ENCODE measurements at regions not wholly inside any gene's neighbourhood (a gene's known extent, or its start where the extent isn't known, plus 50 kb on each side); places are given as distances from the start of the nearest gene placed in this dataset.

- Histone ChIP-seq H3K36me3 (ENCODE audit: control insufficient read depth in 2 of 3, insufficient read depth in 3 of 3, low read length in 3 of 3) (no peaks in the 10 kb centered on the region), H3K4me3 (ENCODE audit: low read length in 3 of 3) (no peak overlapping the region), H3K27ac (ENCODE audit: low read depth in 2 of 2, low read length in 2 of 2) (no peak overlapping the region), H3K9ac (ENCODE audit: low read length in 3 of 3) (no peak overlapping the region), H3K27me3 (ENCODE audit: control insufficient read depth, insufficient read depth, low read length) (no peaks in the 10 kb centered on the region), H3K4me1 (ENCODE audit: control insufficient read depth in 2 of 3, insufficient read depth in 2 of 3, low read depth in 1 of 3, low read length in 3 of 3) (peaks cover 0 to 3% (median 2%) of the 10 kb centered on the region in 3 donors), H3K9me3 (ENCODE audit: control insufficient read depth in 2 of 3, insufficient read depth in 1 of 3, low read length in 3 of 3) (no peaks in the 10 kb centered on the region)
- TF ChIP-seq, protein P1, sequence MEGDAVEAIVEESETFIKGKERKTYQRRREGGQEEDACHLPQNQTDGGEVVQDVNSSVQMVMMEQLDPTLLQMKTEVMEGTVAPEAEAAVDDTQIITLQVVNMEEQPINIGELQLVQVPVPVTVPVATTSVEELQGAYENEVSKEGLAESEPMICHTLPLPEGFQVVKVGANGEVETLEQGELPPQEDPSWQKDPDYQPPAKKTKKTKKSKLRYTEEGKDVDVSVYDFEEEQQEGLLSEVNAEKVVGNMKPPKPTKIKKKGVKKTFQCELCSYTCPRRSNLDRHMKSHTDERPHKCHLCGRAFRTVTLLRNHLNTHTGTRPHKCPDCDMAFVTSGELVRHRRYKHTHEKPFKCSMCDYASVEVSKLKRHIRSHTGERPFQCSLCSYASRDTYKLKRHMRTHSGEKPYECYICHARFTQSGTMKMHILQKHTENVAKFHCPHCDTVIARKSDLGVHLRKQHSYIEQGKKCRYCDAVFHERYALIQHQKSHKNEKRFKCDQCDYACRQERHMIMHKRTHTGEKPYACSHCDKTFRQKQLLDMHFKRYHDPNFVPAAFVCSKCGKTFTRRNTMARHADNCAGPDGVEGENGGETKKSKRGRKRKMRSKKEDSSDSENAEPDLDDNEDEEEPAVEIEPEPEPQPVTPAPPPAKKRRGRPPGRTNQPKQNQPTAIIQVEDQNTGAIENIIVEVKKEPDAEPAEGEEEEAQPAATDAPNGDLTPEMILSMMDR (IDR thresholded peaks at IDR 0.05; ENCODE audit: borderline replicate concordance, extremely low read depth, insufficient read depth) = no peak
- intact Hi-C loops (cut with DNase I) = no loop called here
- DNase-seq (peak in 1 of 5 donors; percentile 54), FAIRE-seq (no peak)
Measured at GRCh38 chr19:29410601-29411000, 115.2 kb upstream of the VSTM2B start.

- TF ChIP-seq, protein P1 (IDR thresholded peaks at IDR 0.05; ENCODE audit: borderline replicate concordance, extremely low read depth, insufficient read depth) = no peak
- Histone ChIP-seq H3K9ac (ENCODE audit: low read length in 3 of 3) (no peak overlapping the region), H3K4me1 (ENCODE audit: control insufficient read depth in 2 of 3, insufficient read depth in 2 of 3, low read depth in 1 of 3, low read length in 3 of 3) (peaks cover 0 to 3% (median 2%) of the 10 kb centered on the region in 3 donors), H3K9me3 (ENCODE audit: control insufficient read depth in 2 of 3, insufficient read depth in 1 of 3, low read length in 3 of 3) (no peaks in the 10 kb centered on the region), H3K4me3 (ENCODE audit: low read length in 3 of 3) (peak overlapping the region in 1 of 3 donors; percentile 26), H3K36me3 (ENCODE audit: control insufficient read depth in 2 of 3, insufficient read depth in 3 of 3, low read length in 3 of 3) (no peaks in the 10 kb centered on the region), H3K27ac (ENCODE audit: low read depth in 2 of 2, low read length in 2 of 2) (no peak overlapping the region), H3K27me3 (ENCODE audit: control insufficient read depth, insufficient read depth, low read length) (no peaks in the 10 kb centered on the region)
- peak in 3 of 5 donors; percentile 48 to 91 (median 58) for DNase-seq
- no peak for FAIRE-seq
- intact Hi-C loops (cut with DNase I) = no loop called here
Measured at GRCh38 chr19:29411113-29411581, 114.6 kb upstream of the VSTM2B start.

GRCh38 chr19:29413435-29413834 lies 112.4 kb upstream of the VSTM2B start:
- DNase-seq = peak in 1 of 5 donors; percentile 10
- no peak overlapping the region for H3K9ac ChIP-seq (ENCODE audit: low read length in 3 of 3)
- peaks cover 0 to 3% (median 2%) of the 10 kb centered on the region in 3 donors for H3K4me1 ChIP-seq (ENCODE audit: control insufficient read depth in 2 of 3, insufficient read depth in 2 of 3, low read depth in 1 of 3, low read length in 3 of 3)
- no peaks in the 10 kb centered on the region for H3K27me3 ChIP-seq (ENCODE audit: control insufficient read depth, insufficient read depth, low read length)
- H3K4me3 ChIP-seq (ENCODE audit: low read length in 3 of 3) = no peak overlapping the region
- FAIRE-seq = no peak
- H3K27ac ChIP-seq (ENCODE audit: low read depth in 2 of 2, low read length in 2 of 2) = no peak overlapping the region
- H3K36me3 ChIP-seq (ENCODE audit: control insufficient read depth in 2 of 3, insufficient read depth in 3 of 3, low read length in 3 of 3) = no peaks in the 10 kb centered on the region
- intact Hi-C loops (cut with DNase I) = no loop called here
- no peaks in the 10 kb centered on the region for H3K9me3 ChIP-seq (ENCODE audit: control insufficient read depth in 2 of 3, insufficient read depth in 1 of 3, low read length in 3 of 3)
- TF ChIP-seq, protein P1 (IDR thresholded peaks at IDR 0.05; ENCODE audit: borderline replicate concordance, extremely low read depth, insufficient read depth) = no peak

DNA sequence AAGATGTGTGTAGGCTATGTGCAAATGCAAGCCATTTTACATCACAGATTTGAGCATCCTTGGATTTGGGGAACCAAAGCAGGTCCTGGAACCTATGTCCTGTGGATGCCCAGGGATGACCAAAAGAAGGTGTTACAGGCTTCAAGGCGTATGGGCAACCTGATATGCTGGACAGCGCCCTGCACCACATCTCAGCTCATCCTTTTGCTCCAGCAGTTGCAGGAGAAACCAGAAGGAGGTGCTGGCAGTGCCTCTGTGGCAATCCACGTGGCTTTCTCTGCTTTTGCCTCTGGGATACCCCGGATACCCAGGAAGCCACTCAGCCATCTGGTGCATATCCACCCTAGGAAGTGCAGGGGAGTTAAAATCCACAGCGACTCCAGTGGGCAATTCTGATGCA lies 110.3 kb upstream of the VSTM2B start:
- H3K27ac ChIP-seq (ENCODE audit: low read depth in 2 of 2, low read length in 2 of 2) = no peak overlapping the region
- no peak overlapping the region for H3K4me3 ChIP-seq (ENCODE audit: low read length in 3 of 3)
- no peak overlapping the region for H3K9ac ChIP-seq (ENCODE audit: low read length in 3 of 3)
- peaks cover 0 to 3% (median 2%) of the 10 kb centered on the region in 3 donors for H3K4me1 ChIP-seq (ENCODE audit: control insufficient read depth in 2 of 3, insufficient read depth in 2 of 3, low read depth in 1 of 3, low read length in 3 of 3)
- DNase-seq (no peak), FAIRE-seq (no peak)
- no peaks in the 10 kb centered on the region for H3K27me3 ChIP-seq (ENCODE audit: control insufficient read depth, insufficient read depth, low read length)
- TF ChIP-seq, protein P1 (IDR thresholded peaks at IDR 0.05; ENCODE audit: borderline replicate concordance, extremely low read depth, insufficient read depth) = no peak
- no peaks in the 10 kb centered on the region for H3K36me3 ChIP-seq (ENCODE audit: control insufficient read depth in 2 of 3, insufficient read depth in 3 of 3, low read length in 3 of 3)
- intact Hi-C loops (cut with DNase I) = no loop called here
- H3K9me3 ChIP-seq (ENCODE audit: control insufficient read depth in 2 of 3, insufficient read depth in 1 of 3, low read length in 3 of 3) = no peaks in the 10 kb centered on the region
